ENCODE measurements at regions not wholly inside any gene's neighbourhood (a gene's known extent, or its start where the extent isn't known, plus 50 kb on each side); places are given as distances from the start of the nearest gene placed in this dataset.

GRCh38 chr13:87872813-87873212 is 201.6 kb downstream of the SLITRK5 start:
- DNase-seq (ENCODE audit: low read depth): no peak

- DNase-seq (ENCODE audit: low read depth): no peak
Observed at GRCh38 chr13:87877477-87877876, 206.3 kb downstream of the SLITRK5 start.

GRCh38 chr13:87878706-87879105 is 207.5 kb downstream of the SLITRK5 start:
- DNase-seq (ENCODE audit: low read depth): no peak

DNA sequence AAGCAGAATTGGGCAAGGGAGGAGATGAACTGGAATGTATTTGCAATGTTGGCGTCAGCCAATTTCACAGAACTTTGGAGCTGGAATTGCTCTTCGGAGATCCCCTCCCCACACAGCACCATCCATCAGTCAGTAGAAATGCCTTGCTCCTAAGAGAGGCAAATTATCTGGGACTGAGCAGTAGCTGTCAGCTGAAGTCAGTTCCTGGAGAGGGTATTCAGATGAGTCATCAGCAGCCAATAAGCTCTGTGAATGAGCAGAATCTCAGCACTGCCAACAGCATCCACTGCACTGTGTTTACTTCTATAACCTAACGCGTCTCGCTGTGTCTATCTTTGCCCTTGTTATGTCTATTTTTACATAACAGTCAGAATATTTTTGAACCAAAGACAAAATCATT is 213.7 kb downstream of the SLITRK5 start:
- DNase-seq (ENCODE audit: low read depth): peak; percentile 58

DNA sequence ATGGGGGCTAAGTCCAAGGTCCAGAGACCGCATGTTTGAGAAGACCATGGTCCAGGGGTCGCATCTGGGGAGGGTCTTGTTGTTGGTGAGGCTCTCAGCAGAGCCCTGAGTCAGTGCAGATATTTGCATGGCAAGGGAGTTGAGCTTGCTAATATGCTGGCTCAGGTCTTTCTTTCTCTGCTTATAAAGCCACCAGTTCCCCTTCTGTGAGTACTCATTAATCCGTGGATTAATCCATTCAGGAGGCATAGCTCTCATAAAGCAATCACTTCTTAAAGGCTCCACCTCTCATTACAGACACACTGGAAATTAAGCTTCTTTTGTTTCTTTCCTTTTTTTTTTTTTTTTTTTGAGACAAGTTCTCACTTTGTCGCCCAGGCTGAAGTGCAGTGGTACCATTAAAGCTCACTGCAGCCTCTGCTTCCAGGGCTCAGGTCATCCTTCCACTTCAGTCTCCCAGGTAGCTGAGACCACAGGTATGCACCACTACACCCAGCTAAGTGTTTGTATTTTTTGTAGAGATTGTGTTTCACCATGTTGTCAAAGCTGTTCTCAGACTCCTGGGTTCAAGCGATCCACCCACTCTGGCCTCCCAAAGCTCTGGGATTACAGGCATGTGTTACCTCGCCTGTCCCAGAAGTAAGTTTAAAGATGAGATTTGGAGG is 216.4 kb downstream of the SLITRK5 start:
- DNase-seq (ENCODE audit: low read depth): no peak

DNA sequence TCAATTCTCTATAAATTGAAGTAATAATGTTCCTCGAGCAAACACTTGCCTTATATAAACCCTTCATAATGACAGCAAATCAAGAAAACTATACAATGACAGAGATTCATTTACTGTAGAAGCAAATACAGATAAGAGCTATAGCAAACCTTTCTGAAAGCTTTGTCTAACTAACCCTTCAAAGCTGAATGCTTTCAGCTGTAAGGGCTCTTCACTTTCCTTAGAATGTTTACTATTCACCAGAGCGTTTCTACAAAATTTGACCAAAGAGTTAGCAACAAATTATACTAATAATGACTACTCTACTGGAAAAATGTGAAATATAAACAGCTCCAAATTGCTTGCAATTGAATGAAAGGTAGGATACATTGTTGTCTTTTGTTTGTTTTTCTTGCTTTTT is 218.1 kb downstream of the SLITRK5 start:
- no peak for DNase-seq (ENCODE audit: low read depth)

- no peak for DNase-seq (ENCODE audit: low read depth)
Observed at GRCh38 chr13:87893186-87893585, 222.0 kb downstream of the SLITRK5 start.

DNA sequence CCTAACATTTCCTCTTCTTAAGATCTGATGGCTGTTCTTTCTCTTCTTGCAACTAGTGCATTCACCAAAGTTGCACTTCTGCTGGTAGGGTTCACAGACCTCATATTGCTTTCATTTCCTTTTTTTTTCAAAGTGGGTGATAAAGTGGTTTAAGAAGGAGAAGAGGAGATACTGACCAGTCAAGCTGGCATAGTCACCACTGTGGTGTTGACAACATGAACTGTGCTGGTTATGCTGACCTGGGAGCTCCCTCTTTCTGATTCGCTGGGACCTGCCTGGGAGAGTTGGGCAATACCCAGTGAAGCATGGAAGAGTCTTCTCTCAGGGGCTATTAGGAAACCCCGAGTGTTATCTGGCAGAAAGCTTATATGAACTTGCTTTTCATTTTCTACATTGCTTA is 222.9 kb downstream of the SLITRK5 start:
- DNase-seq (ENCODE audit: low read depth): no peak

GRCh38 chr13:87903553-87903952 is 232.4 kb downstream of the SLITRK5 start:
- DNase-seq (ENCODE audit: low read depth): no peak

DNA sequence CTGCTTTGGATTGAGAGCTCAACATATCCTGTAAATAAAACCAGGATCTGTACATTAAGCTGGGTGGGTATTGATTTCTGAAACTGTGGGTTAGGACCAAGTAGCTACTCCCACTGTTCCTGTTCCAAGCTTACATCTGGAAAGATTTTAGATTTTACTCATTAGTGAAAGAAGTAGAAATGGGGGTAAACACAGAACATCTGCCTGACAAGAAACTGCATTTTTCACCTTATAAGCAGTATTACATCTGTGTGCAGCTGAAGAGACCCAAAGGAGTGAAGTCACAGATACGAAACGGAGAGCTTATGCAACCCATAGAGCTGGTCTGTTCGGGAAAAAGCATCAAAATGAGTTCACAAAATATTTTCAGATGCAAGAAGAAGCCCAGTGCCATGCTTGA is 235.2 kb downstream of the SLITRK5 start:
- DNase-seq (ENCODE audit: low read depth): no peak

DNA sequence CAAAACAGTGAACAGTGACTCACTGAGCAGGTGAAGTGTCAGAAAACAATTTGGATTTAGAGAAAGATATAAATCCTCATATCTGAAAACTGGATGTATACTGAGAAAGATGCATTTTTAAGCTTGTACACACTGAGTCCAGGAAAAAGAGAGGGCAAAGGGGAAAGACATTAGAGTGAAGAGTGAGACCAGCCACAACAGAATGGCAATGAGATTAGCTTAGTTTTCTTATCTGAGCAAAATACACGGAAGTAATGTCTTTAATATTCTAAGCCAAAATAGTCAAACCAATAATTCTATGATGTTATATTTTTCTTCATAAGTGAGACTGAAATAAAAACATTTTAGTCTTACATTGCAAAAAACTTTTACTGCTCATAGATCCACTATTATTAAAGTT is 236.0 kb downstream of the SLITRK5 start:
- no peak for DNase-seq (ENCODE audit: low read depth)

DNA sequence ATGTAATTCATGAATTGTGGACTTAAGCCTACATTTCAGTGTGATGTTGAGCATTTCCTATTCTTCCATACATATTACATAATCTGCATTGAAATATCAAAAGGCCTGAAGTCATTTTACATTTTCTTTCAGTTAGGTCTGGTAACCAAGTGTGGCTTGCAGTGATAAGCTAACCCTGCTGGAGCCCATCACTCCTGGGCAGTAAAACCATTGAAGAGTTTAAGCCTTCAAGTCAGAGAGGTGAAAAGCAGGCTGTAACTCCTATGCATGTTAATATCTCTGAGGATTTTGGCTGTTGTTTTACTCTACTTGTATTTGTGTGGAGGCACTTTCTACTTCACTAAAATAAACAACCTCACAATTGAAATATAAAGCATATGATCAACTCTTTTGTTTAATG is 248.8 kb downstream of the SLITRK5 start:
- no peak for DNase-seq (ENCODE audit: low read depth)

DNA sequence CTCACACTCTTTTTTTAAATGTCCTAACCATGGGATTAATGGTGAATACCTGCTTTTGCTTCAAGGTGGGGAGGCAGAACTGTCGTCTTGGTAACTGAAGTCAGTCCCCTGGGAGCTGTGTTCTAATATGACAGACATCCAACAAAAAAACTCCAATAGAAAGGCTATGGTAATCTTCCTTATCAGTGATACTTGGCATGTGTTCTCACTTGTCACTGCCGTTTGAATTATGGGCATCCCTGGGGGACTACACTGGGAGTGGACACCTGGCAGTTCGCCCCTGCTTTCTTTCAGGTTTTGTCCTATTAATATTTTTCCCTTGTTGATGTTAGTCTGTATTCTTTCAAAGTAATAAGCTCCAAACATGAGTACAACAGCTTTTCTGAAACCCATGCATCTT is 252.6 kb downstream of the SLITRK5 start:
- DNase-seq (ENCODE audit: low read depth): no peak

GRCh38 chr13:87925006-87925405 is 253.8 kb downstream of the SLITRK5 start:
- DNase-seq (ENCODE audit: low read depth): no peak

- DNase-seq (ENCODE audit: low read depth): no peak
Observed at GRCh38 chr13:87940776-87941175, 269.6 kb downstream of the SLITRK5 start.

- DNase-seq (ENCODE audit: low read depth): no peak
Observed at GRCh38 chr13:87941226-87941625, 270.1 kb downstream of the SLITRK5 start.

DNA sequence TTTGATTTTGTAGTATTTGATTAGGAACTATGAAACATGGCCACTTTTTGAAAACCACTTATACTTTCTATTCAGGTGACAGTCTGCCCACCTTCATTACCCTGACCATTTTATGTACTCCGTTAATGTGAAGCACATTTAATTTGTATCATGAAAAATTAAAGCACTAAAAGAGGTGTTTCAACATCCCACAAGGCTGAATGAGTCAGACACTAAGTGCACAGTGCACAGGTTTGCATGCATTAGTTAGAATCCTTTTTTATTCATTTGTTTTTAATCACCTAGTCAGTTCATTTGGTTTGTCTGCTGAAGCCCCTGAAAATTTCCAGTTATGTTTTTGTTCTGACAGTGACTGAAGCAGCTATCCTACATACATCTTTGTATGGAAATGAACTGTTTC is 271.0 kb downstream of the SLITRK5 start:
- DNase-seq (ENCODE audit: low read depth): no peak

GRCh38 chr13:87944038-87944437 is 272.9 kb downstream of the SLITRK5 start:
- no peak for DNase-seq (ENCODE audit: low read depth)

DNA sequence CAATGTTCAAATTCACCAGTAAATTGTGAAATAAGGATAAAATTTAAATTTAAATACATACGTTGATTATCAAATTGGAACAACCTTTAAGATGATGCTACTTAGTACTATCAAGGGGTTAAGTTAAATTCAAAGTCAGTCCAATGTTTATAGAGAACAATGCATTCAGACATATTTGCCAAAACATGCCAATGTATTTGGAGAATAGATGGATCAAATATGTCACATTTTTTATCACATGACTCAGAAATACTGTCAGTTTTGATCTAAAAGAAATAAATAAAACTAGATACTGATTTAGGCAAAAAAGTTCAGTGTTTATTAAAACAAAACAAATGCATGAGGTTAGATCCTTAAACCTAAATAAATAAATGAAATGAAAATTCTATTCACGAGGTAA is 281.2 kb downstream of the SLITRK5 start:
- no peak for DNase-seq (ENCODE audit: low read depth)

- no peak for DNase-seq (ENCODE audit: low read depth)
Observed at GRCh38 chr13:87953381-87953780, 282.2 kb downstream of the SLITRK5 start.

- peak; percentile 64 for DNase-seq (ENCODE audit: low read depth)
Observed at GRCh38 chr13:87954091-87954490, 282.9 kb downstream of the SLITRK5 start.

- DNase-seq (ENCODE audit: low read depth): no peak
Observed at GRCh38 chr13:87961546-87961945, 290.4 kb downstream of the SLITRK5 start.

- DNase-seq (ENCODE audit: low read depth): no peak
Observed at GRCh38 chr13:87972568-87972967, 301.4 kb downstream of the SLITRK5 start.

DNA sequence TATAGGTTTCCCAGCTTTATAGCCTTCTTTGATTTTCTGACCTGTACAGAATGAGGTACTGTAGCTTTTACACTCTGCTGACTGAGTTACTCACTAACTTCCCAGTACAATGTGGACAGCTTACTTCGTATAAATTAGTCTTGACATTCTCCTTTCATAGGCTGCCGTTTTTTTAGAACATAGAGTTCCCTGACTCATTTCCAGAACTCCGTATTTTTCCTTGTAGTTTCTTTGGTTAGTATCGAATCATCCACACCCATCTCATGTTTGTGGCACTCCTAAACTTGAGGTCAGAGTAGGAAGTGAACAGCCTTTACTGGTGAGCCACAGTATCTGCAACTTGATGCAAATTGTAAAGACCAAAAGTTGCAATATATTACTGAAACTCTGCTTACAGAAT is 303.9 kb downstream of the SLITRK5 start:
- DNase-seq (ENCODE audit: low read depth): peak; percentile 37

Data from HT1080 (cell line).